ENCODE measurements at regions not wholly inside any gene's neighbourhood (a gene's known extent, or its start where the extent isn't known, plus 50 kb on each side); places are given as distances from the start of the nearest gene placed in this dataset.

DNA sequence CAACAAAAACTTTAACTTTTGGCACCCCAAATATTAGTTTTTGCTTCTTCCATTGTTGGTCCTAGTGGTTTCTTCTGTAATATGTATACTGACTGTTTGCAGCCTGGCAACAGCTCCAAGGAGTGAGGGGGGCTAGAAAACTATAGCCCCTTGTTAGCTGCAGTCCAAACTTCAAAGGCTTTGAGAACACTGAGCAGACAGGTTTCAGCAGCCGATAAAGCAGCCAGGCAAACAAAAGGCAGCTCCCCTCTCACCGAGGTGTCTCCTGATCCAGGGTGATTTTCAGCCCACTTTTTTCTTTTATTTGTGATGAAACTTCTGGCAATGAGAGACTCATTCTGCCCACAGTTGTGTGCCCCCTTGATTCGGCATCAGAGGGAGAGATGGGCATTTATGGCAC, 80.7 kb downstream of the OLIG3 start:
- TF ChIP-seq ZNF274 (IDR thresholded peaks at IDR 0.05; ENCODE audit: low read depth, low read length) (no peak), EZH2 (IDR thresholded peaks at IDR 0.05) (no peak), EZH2phosphoT487 (IDR thresholded peaks at IDR 0.05; ENCODE audit: borderline replicate concordance) (no peak), EGR1 (IDR thresholded peaks at IDR 0.05; ENCODE audit: low read depth) (no peak), CBX3 (IDR thresholded peaks at IDR 0.05; ENCODE audit: low read depth) (no peak), YY1 (IDR thresholded peaks at IDR 0.05; ENCODE audit: extremely low read depth, insufficient replicate concordance, low read depth, low read length) (no peak), POLR2A (IDR thresholded peaks at IDR 0.05; ENCODE audit: borderline replicate concordance, extremely low read depth, insufficient read depth, insufficient read length) (no peak)
- TF ChIP-seq, protein P1, sequence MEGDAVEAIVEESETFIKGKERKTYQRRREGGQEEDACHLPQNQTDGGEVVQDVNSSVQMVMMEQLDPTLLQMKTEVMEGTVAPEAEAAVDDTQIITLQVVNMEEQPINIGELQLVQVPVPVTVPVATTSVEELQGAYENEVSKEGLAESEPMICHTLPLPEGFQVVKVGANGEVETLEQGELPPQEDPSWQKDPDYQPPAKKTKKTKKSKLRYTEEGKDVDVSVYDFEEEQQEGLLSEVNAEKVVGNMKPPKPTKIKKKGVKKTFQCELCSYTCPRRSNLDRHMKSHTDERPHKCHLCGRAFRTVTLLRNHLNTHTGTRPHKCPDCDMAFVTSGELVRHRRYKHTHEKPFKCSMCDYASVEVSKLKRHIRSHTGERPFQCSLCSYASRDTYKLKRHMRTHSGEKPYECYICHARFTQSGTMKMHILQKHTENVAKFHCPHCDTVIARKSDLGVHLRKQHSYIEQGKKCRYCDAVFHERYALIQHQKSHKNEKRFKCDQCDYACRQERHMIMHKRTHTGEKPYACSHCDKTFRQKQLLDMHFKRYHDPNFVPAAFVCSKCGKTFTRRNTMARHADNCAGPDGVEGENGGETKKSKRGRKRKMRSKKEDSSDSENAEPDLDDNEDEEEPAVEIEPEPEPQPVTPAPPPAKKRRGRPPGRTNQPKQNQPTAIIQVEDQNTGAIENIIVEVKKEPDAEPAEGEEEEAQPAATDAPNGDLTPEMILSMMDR (IDR thresholded peaks at IDR 0.05 in 2 of 3, conservative IDR thresholded peaks at IDR 0.05 in 1 of 3; ENCODE audit: borderline replicate concordance in 1 of 3, insufficient read depth in 1 of 3, low read depth in 2 of 3, low read length in 2 of 3), result no peak
- TF ChIP-seq, protein P2, sequence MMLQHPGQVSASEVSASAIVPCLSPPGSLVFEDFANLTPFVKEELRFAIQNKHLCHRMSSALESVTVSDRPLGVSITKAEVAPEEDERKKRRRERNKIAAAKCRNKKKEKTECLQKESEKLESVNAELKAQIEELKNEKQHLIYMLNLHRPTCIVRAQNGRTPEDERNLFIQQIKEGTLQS (IDR thresholded peaks at IDR 0.05), result no peak
- TF ChIP-seq, protein P3, sequence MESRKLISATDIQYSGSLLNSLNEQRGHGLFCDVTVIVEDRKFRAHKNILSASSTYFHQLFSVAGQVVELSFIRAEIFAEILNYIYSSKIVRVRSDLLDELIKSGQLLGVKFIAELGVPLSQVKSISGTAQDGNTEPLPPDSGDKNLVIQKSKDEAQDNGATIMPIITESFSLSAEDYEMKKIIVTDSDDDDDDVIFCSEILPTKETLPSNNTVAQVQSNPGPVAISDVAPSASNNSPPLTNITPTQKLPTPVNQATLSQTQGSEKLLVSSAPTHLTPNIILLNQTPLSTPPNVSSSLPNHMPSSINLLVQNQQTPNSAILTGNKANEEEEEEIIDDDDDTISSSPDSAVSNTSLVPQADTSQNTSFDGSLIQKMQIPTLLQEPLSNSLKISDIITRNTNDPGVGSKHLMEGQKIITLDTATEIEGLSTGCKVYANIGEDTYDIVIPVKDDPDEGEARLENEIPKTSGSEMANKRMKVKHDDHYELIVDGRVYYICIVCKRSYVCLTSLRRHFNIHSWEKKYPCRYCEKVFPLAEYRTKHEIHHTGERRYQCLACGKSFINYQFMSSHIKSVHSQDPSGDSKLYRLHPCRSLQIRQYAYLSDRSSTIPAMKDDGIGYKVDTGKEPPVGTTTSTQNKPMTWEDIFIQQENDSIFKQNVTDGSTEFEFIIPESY (IDR thresholded peaks at IDR 0.05; ENCODE audit: extremely low read depth, insufficient replicate concordance, low read length), result no peak
